Panc1 (cell line): ENCODE measurements at regions not wholly inside any gene's neighbourhood (a gene's known extent, or its start where the extent isn't known, plus 50 kb on each side); places are given as distances from the start of the nearest gene placed in this dataset.

ENCODE experiments used
- CTCF ChIP-seq: fragments of 450-650 bp; IDR thresholded peaks from 2 replicates; pipeline ENCODE4 v1.5.1; 2017; ENCODE audit warnings: mild to moderate bottlenecking
- POLR2AphosphoS5 ChIP-seq: IDR thresholded peaks from 2 replicates; pipeline ENCODE4 v1.6.1; 2012; ENCODE audit warnings: mild to moderate bottlenecking, low read depth, low read length, moderate library complexity
- SIN3A ChIP-seq: IDR thresholded peaks from 2 replicates; pipeline ENCODE4 v1.6.1; 2012; ENCODE audit warnings: low read depth, mild to moderate bottlenecking, low read length, moderate library complexity, borderline replicate concordance; ENCODE audit not compliant: insufficient read depth
- TF ChIP-seq, protein P1 (sequence below), 2 experiments: IDR thresholded peaks; 2 replicates each; pipeline ENCODE4 v1.6.1; 2011 to 2012; ENCODE audit warnings: low read depth in 2 of 2, control low read depth in 1 of 2, low read length in 1 of 2, mild to moderate bottlenecking in 1 of 2, moderate library complexity in 1 of 2; ENCODE audit not compliant: insufficient read depth in 1 of 2

- TF ChIP-seq CTCF (no peak), POLR2AphosphoS5 (no peak), SIN3A (no peak)
- TF ChIP-seq, protein P1, sequence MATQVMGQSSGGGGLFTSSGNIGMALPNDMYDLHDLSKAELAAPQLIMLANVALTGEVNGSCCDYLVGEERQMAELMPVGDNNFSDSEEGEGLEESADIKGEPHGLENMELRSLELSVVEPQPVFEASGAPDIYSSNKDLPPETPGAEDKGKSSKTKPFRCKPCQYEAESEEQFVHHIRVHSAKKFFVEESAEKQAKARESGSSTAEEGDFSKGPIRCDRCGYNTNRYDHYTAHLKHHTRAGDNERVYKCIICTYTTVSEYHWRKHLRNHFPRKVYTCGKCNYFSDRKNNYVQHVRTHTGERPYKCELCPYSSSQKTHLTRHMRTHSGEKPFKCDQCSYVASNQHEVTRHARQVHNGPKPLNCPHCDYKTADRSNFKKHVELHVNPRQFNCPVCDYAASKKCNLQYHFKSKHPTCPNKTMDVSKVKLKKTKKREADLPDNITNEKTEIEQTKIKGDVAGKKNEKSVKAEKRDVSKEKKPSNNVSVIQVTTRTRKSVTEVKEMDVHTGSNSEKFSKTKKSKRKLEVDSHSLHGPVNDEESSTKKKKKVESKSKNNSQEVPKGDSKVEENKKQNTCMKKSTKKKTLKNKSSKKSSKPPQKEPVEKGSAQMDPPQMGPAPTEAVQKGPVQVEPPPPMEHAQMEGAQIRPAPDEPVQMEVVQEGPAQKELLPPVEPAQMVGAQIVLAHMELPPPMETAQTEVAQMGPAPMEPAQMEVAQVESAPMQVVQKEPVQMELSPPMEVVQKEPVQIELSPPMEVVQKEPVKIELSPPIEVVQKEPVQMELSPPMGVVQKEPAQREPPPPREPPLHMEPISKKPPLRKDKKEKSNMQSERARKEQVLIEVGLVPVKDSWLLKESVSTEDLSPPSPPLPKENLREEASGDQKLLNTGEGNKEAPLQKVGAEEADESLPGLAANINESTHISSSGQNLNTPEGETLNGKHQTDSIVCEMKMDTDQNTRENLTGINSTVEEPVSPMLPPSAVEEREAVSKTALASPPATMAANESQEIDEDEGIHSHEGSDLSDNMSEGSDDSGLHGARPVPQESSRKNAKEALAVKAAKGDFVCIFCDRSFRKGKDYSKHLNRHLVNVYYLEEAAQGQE (IDR thresholded peaks at IDR 0.05; ENCODE audit: insufficient read depth in 1 of 2, low read depth in 2 of 2, low read length in 1 of 2), result no peak
Measured at GRCh38 chr4:124797223-124797622, 84.7 kb upstream of the ANKRD50 start.
